Sciatic nerve (tissue), 2 donors: ENCODE measurements at regions not wholly inside any gene's neighbourhood (a gene's known extent, or its start where the extent isn't known, plus 50 kb on each side); places are given as distances from the start of the nearest gene placed in this dataset.
"Not testable (repeated sequence)": the region's sequence is repeated elsewhere in the genome, so short reads cannot be mapped to it uniquely, and the experiment has no call there.

ENCODE experiments used
- ATAC-seq: fragments of 200-7000 bp; cut with Tn5 transposase; one replicate; pipeline ENCODE4 v1.9.1; 2020; ENCODE audit warnings: mild to moderate bottlenecking, moderate library complexity
- DNase-seq: peaks from one replicate; pipeline ENCODE4 v3.0.0-alpha.2; 2020; ENCODE audit warnings: low spot score
- intact Hi-C: fragments of 100-400 bp; cut with DNase I; formaldehyde crosslinking; loops from one replicate; pipeline ENCODE4 v1.14.2; 2022
- donor health status: DM: no; HTN: no; CAD: no.
- donor health status: DM: no; HTN: no; CAD: no.

GRCh38 chr12:67546746-67547145 is 101.8 kb upstream of the DYRK2 start:
- ATAC-seq (no peak), DNase-seq (no peak)
- intact Hi-C loops: no loop called here

DNA sequence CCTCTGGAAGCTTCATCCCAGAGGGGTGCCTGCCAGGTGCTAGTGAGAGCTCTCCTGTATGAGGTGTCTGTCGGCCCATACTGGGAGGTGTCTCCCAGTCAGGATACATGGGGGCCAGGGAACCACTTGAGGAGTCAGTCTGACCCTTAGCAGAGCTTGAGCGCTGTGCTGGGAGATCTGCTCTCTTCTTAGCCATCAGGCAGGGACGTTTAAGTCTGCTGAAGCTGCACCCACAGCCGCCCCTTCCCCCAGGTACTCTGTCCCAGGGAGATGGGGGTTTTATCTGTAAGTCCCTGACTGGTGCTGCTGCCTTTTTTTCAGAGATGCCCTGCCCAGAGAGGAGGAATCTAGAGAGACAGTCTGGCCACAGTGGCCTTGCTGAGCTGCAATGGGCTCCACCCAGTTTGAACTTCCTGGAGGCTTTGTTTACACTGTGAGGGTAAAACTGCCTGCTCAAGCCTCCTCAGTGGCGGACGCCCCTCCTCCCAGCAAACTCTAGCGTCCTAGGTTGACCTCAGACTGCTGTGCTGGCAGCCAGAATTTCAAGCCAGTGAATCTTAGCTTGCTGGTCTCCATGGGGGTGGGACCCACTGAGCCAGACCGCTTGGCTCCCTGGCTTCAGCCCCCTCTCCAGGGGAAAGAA is 93.3 kb upstream of the DYRK2 start:
- intact Hi-C loops, DNase-seq, ATAC-seq: not testable (repeated sequence)

GRCh38 chr12:67558775-67559174 is 89.8 kb upstream of the DYRK2 start:
- ATAC-seq (no peak), DNase-seq (no peak)
- intact Hi-C loops: no loop called here

GRCh38 chr12:67559751-67560150 is 88.8 kb upstream of the DYRK2 start:
- ATAC-seq: no peak
- intact Hi-C loops: no loop called here
- no peak for DNase-seq

GRCh38 chr12:67562513-67563287 is 85.8 kb upstream of the DYRK2 start:
- ATAC-seq: no peak
- intact Hi-C loops: no loop called here
- DNase-seq: no peak

DNA sequence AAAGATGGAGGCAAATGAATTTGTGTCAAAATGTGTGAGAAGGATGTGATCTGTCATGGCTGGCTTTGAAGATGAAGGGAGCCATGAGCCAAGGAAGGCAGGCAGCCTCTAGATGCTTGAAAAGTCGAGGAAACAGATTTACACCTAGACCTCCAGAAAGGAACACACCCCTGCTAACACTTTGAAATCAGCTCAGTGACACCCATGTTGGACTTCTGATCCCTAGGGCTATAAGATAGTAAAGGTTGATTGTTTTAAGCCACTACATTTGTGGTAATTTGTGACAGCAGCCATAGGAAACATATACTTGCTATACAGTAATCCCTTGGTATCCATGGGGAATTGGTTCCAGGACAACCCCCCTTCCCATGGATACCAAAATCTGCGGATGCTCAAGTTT is 80.5 kb upstream of the DYRK2 start:
- no peak for DNase-seq
- intact Hi-C loops: no loop called here
- ATAC-seq: no peak

DNA sequence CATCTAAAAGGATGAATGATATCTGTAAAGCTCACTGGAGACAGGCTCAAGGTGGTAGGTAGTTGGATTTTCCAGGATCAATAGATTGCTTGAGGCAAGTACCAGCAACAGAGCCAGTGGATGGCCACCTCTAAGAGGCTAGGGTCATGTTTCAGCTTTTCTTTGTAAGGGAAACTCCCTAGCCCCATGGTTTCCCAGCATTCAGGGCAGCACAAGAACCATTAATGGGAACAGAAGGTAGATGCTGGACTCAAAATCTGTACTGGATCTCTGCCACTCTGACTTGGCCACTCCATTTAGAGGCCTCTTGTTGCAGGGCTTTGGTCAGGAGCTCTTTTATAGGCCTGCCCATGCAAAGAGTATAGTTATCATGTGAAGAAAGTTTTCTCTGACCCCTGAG is 76.1 kb upstream of the DYRK2 start:
- no peak for DNase-seq
- ATAC-seq: no peak
- intact Hi-C loops: no loop called here

- intact Hi-C loops: no loop called here
- no peak for ATAC-seq
- DNase-seq: no peak
Observed at GRCh38 chr12:67573566-67573965, 75.0 kb upstream of the DYRK2 start.

- DNase-seq (no peak), ATAC-seq (peak; percentile 60)
- intact Hi-C loops: no loop called here
Observed at GRCh38 chr12:67578976-67579661, 69.4 kb upstream of the DYRK2 start.

GRCh38 chr12:67579662-67580003 is 68.9 kb upstream of the DYRK2 start:
- intact Hi-C loops: no loop called here
- DNase-seq (no peak), ATAC-seq (no peak)

DNA sequence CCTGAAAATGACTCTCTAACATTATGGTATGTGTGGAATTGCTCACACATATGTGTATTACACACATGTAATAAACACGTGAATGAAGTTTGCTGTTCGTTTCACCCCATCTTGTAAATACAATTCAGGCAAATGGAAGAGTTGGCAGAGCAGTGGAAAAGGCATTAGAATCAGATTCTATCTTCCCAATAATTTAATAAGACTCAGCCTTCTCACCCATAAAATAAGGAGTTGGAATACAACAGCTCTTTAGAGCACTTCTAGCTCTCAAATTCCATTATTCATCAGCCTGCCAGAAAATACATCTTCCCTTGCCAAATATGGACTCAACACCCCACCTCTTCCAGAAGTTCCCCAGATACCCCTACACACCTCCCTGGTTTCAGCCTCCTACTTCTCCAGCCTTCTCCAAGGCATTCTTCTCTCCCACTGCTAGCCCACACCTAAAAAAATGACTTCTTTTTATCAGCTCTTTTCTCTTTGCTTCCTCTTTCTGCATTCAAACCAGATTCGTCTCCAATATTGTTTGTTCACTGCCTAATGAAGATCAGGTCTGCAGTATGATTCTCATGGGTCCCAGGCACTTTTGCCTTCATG is 66.2 kb upstream of the DYRK2 start:
- no peak for ATAC-seq
- no peak for DNase-seq
- intact Hi-C loops: no loop called here

GRCh38 chr12:67582844-67583243 is 65.7 kb upstream of the DYRK2 start:
- no peak for ATAC-seq
- no peak for DNase-seq
- intact Hi-C loops: no loop called here

DNA sequence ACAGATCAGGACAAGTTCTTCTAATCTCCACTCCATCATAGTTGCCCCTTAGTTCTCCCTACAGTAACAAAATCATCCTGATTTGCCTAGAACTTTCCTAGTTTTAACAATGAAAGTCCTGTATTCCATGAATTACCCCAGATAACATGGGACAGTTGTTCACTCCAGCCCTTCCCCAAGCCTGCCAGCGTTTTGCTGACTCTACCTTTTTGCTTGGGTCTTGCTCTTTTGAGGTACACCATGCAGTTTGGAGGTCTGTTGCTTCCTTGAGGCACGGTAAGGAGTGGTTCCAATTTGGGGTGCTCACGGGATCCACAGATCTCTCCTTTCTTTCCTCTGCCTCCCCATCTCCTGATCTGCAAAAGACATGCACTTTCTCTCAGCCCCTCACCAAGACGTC is 61.6 kb upstream of the DYRK2 start:
- ATAC-seq: no peak
- intact Hi-C loops: no loop called here

DNA sequence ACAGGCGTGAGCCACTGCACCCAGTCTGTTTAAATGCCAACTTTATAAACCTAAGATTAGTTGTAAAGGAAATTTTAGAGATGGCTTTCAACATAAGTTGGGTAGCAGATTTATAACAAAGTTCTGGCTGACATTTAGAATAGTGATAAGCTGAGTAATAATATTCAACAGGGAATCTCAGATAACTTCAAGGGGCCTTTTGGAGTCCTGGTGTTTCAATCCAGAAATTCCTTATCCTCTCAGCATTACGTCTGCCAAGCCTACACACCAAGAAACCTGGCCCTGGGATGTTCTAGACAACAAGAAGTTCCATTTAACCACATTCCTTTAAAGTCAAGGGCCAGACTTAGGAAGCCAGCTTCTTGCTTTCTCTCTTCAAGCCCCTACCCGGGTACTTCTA is 59.5 kb upstream of the DYRK2 start:
- intact Hi-C loops: no loop called here
- DNase-seq (no peak), ATAC-seq (no peak)

More for the DNA sequence above, 61.6 kb upstream of the DYRK2 start:
- DNase-seq: no peak

DNA sequence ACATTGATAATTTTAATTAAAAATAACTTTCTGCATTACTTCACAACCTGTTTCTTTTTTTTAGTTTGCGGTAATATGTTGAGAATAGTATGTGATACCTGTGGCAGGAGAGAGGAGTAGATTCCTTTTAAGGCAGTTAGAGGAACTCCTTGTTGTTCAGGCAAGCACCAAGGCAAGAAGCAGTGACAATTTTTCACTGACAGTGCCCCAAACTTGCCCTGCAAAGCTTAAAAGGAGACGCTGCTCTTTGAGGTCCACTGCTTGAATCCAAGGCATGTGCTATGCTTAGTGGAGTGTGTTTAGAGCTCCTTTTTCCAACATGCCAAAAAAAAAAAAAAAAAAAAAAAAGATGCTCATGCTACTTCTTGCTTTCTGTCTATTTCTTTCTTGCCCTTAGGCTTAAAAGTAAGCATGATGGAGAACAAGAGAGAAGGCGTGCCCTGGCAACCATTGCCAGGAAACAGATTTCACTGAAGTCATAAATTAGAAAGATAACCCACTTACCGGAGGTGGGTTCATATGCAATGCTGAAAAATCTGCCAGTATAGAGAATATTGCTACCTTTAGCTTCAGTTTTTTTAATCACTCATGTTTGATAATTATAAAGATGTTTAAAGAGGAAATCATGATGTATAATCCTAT is 58.3 kb upstream of the DYRK2 start:
- DNase-seq (no peak), ATAC-seq (no peak)
- intact Hi-C loops: no loop called here

GRCh38 chr12:67592228-67593011 is 56.1 kb upstream of the DYRK2 start:
- intact Hi-C loops: no loop called here
- DNase-seq: no peak
- peak; percentile 86 for ATAC-seq

GRCh38 chr12:67593041-67593440 is 55.5 kb upstream of the DYRK2 start:
- intact Hi-C loops: no loop called here
- ATAC-seq (peak; percentile 48), DNase-seq (no peak)

DNA sequence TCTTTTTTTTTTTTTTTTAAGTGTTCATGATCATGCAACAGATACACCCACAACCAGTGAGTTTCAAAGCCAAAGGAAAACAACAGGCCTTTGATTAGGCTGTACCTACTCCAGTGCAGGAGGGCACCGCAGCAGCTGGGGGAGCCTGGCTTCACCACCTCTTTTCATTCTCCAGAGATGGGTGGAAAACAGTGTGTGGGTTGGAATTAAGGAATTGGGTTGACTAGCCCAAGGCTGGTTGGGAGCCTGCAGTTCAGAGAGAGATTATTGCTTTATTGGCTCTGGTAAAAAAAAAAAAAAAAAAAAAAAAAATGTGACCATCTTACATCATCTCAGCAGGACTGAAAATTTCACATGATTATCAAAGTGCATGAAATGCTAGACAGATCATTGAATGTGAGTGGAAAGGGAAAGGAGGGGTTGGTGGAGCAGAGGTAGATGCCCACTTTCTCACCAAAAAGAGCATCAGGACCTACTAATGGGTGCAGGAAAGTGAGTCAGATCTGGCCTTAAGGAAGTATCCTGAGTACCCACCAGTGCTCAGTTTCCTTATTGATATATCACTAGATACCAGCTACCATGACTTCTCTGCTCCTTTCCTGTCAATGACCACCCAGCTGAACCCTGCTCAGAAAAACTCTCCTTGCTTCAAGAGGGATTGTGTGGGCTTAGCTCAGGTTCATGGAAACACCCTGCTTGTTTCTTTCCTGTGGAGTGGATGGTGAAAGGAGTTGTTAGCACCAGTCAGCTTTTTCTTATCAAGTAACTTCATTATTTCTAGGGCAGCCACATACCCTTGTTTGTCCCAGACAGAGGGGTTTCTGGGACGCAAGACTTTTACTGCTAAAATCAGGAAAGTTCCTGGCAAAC is 54.8 kb upstream of the DYRK2 start:
- ATAC-seq: peak; percentile 35
- no peak for DNase-seq
- intact Hi-C loops: no loop called here
